ENCODE measurements at regions not wholly inside any gene's neighbourhood (a gene's known extent, or its start where the extent isn't known, plus 50 kb on each side); places are given as distances from the start of the nearest gene placed in this dataset.

GRCh38 chr1:201633297-201633696, 94.4 kb downstream of the NAV1 start:
- TF ChIP-seq REST (IDR thresholded peaks at IDR 0.05; ENCODE audit: low read depth, low read length) (no peak), FOXK2 (IDR thresholded peaks at IDR 0.05) (no peak), CTCF (IDR thresholded peaks at IDR 0.05 in 2 of 3, conservative IDR thresholded peaks at IDR 0.05 in 1 of 3; ENCODE audit: control insufficient read depth in 2 of 3, extremely low read depth in 1 of 3, insufficient read depth in 1 of 3, low read depth in 3 of 3, low read length in 3 of 3) (no peak), USF1 (IDR thresholded peaks at IDR 0.05; ENCODE audit: borderline replicate concordance, extremely low read length, insufficient read depth, low read depth, low read length) (no peak), NRF1 (conservative IDR thresholded peaks at IDR 0.05; ENCODE audit: low read depth, low read length) (no peak), RCOR1 (conservative IDR thresholded peaks at IDR 0.05; ENCODE audit: low read depth, low read length) (no peak), POLR2AphosphoS2 (IDR thresholded peaks at IDR 0.05; ENCODE audit: low read depth, low read length) (no peak), ETV6 (conservative IDR thresholded peaks at IDR 0.05 in 1 of 2, IDR thresholded peaks at IDR 0.05 in 1 of 2; ENCODE audit: borderline replicate concordance in 1 of 2, low read depth in 1 of 2) (no peak), KDM1A (IDR thresholded peaks at IDR 0.05; ENCODE audit: borderline replicate concordance) (no peak), ZBTB33 (IDR thresholded peaks at IDR 0.05) (no peak), CHD2 (IDR thresholded peaks at IDR 0.05; ENCODE audit: borderline replicate concordance, low read depth, low read length) (no peak), TAF1 (IDR thresholded peaks at IDR 0.05; ENCODE audit: borderline replicate concordance, low read depth, low read length) (no peak), RBBP5 (conservative IDR thresholded peaks at IDR 0.05) (no peak)

All from GM12878 (cell line).